Colon (tissue), 2 donors: ENCODE measurements at regions not wholly inside any gene's neighbourhood (a gene's known extent, or its start where the extent isn't known, plus 50 kb on each side); places are given as distances from the start of the nearest gene placed in this dataset.
"Not testable (repeated sequence)": the region's sequence is repeated elsewhere in the genome, so short reads cannot be mapped to it uniquely, and the experiment has no call there.

ENCODE experiments used
- FAIRE-seq: peaks from 2 replicates; lab custom pipeline; 2012; peaks lifted over from hg19 to GRCh38; lab: Jason Lieb, UNC
- donor health status: control.
- donor health status: control.

GRCh38 chr5:166083183-166083959 is 2208.1 kb upstream of the WWC1 start:
- no peak for FAIRE-seq

- FAIRE-seq = no peak
These were observed 2204.9 kb upstream of the WWC1 start for GRCh38 chr5:166086568-166086967.

- no peak for FAIRE-seq
These were observed 2202.9 kb upstream of the WWC1 start for GRCh38 chr5:166088389-166089039.

GRCh38 chr5:166091931-166092330 is 2199.5 kb upstream of the WWC1 start:
- no peak for FAIRE-seq

DNA sequence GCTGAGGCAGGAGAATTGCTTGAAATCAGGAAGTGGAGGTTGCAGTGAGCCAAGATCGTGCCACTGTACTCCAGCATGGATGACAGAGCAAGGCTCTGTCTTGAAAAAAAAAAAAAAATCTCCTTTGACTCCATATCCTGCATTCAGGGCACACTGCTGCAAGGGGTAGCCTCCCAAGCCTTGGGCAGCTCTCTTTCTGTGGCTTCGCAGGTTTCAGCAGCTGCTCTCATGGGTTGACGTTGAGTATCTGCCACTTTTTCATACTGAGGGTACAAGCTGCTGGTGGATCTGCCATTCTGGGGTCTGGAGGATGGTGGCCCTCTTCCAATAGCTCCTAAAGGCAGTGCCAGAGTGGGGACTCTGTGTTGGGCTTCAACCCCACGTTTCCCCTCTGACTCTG is 2198.1 kb upstream of the WWC1 start:
- no peak for FAIRE-seq

GRCh38 chr5:166102947-166103346 is 2188.5 kb upstream of the WWC1 start:
- FAIRE-seq = no peak

GRCh38 chr5:166111021-166111420 is 2180.4 kb upstream of the WWC1 start:
- no peak for FAIRE-seq

- no peak for FAIRE-seq
These were observed 2174.1 kb upstream of the WWC1 start for GRCh38 chr5:166117072-166118066.

GRCh38 chr5:166119506-166119905 is 2171.9 kb upstream of the WWC1 start:
- no peak for FAIRE-seq

- FAIRE-seq = no peak
These were observed 2167.7 kb upstream of the WWC1 start for GRCh38 chr5:166123717-166124116.

DNA sequence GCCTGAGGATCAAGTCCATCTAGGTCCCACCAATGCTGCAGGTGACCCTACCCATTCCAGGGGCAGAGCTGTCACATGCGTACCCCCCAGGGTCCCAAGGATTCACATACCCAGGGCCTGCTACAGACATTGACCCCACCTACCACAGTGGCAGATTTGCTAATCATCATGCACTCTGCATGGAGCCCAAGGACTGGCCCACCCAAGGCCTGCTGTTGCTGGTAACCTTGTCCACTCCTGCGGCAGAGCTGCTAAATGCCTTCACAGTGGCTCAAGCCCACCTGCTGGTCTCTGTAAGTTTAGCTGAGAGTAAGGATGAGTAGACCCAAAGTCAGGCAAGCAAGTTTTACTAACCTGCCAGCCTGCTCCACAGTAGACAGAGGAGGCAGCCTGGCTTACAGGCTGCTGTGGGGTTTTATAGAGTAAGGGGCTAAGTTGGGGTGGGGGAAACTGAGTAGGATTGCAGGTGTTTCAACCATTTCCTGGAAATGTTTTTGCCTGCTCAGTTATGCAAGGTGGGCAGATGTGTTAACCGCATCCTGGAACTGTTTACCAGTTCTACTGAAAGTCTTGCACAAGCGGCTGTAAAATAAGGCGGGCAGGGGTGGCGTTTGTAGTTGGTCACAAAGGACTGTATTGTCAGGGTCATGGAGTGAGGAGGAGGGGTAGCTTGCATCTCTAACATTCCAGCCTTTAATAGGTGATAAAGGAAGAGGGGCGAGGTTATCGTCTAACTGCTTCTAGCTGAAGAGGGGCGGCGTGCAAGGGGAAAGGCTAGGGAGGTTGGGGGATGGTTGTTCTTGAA is 2163.5 kb upstream of the WWC1 start:
- no peak for FAIRE-seq

DNA sequence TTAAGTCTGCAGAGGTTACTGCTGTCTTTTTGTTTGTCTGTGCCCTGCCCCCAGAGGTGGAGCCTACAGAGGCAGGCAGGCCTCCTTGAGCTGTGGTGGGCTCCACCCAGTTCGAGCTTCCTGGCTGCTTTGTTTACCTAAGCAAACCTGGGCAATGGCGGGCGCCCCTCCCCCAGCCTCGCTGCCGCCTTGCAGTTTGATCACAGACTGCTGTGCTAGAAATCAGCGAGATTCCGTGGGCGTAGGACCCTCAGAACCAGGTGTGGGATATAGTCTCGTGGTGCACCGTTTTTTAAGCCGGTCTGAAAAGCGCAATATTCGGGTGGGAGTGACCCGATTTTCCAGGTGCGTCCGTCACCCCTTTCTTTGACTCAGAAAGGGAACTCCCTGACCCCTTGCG is 2146.3 kb upstream of the WWC1 start:
- FAIRE-seq = not testable (repeated sequence)

DNA sequence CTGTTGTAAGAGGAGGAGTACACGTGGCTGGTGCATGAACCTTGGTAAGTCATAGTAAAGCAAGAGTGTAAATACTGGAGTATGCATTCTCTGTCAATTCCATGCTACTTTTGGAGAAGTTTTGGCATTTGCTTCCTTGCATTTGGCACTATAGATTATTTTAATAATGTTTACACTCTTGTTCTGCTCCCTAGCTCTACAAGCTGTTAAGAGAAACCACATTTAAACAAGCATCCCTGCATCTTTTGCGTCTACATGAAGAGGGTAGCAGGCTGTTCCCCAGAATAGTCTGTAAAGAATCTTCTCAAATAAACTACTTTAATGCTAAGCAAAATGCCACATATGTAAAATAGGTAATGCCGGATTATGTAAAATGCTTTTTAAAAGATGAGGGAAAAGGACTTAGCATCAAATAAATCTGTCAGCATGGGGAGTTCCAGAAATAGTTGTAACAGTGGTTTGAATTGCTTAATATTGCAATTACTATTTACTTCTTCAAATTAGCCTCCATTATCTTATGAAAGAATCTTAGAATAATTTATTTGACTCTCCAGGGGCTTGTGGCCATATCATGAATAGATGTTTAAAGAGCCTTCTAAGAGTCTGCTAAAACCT is 2127.3 kb upstream of the WWC1 start:
- FAIRE-seq = no peak

- no peak for FAIRE-seq
These were observed 2125.8 kb upstream of the WWC1 start for GRCh38 chr5:166165596-166165995.

GRCh38 chr5:166166071-166166470 is 2125.4 kb upstream of the WWC1 start:
- FAIRE-seq = no peak

- FAIRE-seq = no peak
These were observed 2118.8 kb upstream of the WWC1 start for GRCh38 chr5:166172597-166172996.

DNA sequence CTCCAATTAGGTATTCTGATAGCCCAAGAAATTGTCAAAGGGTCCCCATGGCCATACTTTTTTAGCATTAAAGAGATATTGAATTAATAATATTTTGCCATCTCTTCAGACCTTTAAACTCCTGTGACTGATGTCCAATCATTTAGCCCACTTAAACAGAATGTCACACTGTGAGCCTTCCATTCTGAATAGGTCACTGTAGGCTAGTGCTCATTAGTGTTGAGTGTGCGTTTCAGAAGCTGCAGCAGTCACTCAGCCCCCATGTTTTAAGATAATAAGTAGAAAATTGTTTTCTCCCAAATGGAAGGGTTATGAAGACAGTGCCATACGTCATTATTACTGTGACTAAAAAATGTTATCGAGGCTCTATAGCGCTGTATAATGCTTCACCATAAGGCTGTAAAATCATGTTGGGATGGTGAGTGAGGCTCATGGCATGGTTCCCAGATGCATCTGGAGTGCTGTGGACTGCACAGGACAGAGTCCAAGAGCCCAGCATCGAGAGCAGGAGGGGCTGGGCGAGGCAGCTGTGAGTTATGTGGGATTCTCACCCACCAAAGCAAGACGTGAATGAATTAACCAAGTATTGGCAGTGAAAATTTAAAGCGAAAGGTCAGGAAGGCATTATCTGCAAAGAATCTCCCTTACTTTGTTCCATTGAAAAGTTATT is 2112.9 kb upstream of the WWC1 start:
- no peak for FAIRE-seq

- FAIRE-seq = no peak
These were observed 2106.3 kb upstream of the WWC1 start for GRCh38 chr5:166185185-166185584.

DNA sequence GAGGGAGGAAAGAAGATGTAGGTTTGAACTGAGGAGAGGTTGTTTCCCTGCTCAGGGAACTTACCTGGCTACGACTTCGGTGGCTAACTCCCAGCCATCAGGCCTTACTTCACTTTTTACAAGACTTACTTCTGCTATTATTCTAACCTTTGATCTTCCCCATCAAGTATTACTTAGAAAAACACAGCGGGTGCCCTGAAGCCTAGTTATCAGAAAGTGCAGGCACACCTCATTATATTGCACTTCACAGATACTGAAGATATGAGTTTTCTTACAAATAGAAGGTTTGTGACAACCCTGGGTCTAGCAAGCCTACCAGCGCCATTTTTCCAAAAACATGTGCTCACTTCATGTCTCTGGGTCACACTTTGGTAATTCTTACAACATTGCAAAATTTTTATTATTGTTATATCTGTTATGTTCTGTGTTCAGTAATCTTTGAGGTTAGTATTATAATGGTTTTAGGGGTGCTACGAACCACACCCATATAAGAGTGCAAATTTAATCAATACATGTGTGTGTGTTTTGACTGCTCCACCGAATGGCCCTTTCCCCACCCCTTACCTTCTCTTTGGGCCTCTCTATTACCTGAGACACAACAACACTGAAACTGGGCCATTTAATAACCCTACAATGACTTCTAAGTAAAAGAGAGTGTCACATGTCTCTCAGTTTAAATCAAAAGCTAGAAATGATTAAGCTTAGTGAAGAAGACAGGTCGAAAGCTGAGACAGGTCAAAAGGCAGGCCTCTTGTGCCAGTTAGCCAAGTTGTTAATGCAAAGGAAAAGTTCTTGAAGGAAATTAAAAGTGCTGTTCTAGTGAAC is 2102.7 kb upstream of the WWC1 start:
- FAIRE-seq = no peak

- no peak for FAIRE-seq
These were observed 2098.7 kb upstream of the WWC1 start for GRCh38 chr5:166192696-166193095.
